CD4-positive, alpha-beta memory T cell (primary cell): ENCODE measurements at regions not wholly inside any gene's neighbourhood (a gene's known extent, or its start where the extent isn't known, plus 50 kb on each side); places are given as distances from the start of the nearest gene placed in this dataset.
"Not testable (repeated sequence)": the region's sequence is repeated elsewhere in the genome, so short reads cannot be mapped to it uniquely, and the experiment has no call there.

Source experiments
- CTCF ChIA-PET: fragments of 350-600 bp; sonication (Branson Sonifier 250); formaldehyde crosslinking; loops from one replicate; lab custom pipeline; 2021; ENCODE audit warnings: inconsistent platforms; ENCODE audit not compliant: partially characterized antibody; lab: Charles Lee
- POLR2A ChIA-PET: fragments of 350-600 bp; sonication (Branson Sonifier 250); formaldehyde crosslinking; loops from one replicate; lab custom pipeline; 2021; ENCODE audit not compliant: partially characterized antibody; lab: Charles Lee
- DNase-seq, 5 donors: peaks; one replicate each; pipeline versions ENCODE4 v3.0.0 to v3.0.0-alpha.2; 2020 to 2022; ENCODE audit warnings: mixed read lengths in 1 of 5
- H3K27ac ChIP-seq: one replicate; pipeline ENCODE4 v1.7.0; 2013; ENCODE audit warnings: low read depth, low read length
- H3K27me3 ChIP-seq: 2 replicates; pipeline ENCODE4 v1.7.0; 2013; ENCODE audit warnings: mild to moderate bottlenecking, low read length, moderate library complexity; ENCODE audit not compliant: insufficient read depth
- H3K36me3 ChIP-seq: 2 replicates; pipeline ENCODE4 v1.7.0; 2013; ENCODE audit warnings: mild to moderate bottlenecking, low read length, moderate library complexity; ENCODE audit not compliant: insufficient read depth
- H3K4me1 ChIP-seq: 2 replicates; pipeline ENCODE4 v1.7.0; 2013; ENCODE audit warnings: mild to moderate bottlenecking, low read length, moderate library complexity; ENCODE audit not compliant: insufficient read depth
- H3K4me3 ChIP-seq, 2 donors: one replicate each; pipeline ENCODE4 v1.7.0; 2013; ENCODE audit warnings: low read length in 2 of 2, mild to moderate bottlenecking in 1 of 2
- H3K9me3 ChIP-seq, 2 donors: one replicate each; pipeline ENCODE4 v1.7.0; 2013; ENCODE audit warnings: low read length in 2 of 2, control low read depth in 1 of 2; ENCODE audit not compliant: control insufficient read depth in 1 of 2
- H3K27ac Mint-ChIP-seq, 7 donors: one replicate each; pipeline ENCODE4 v1.8.0; 2020 to 2021; ENCODE audit warnings: mixed read lengths in 7 of 7, mild to moderate bottlenecking in 6 of 7, inconsistent platforms in 3 of 7, moderate library complexity in 3 of 7
- H3K27me3 Mint-ChIP-seq, 2 donors: one replicate each; pipeline ENCODE4 v1.8.0; 2020 to 2021; ENCODE audit warnings: mixed read lengths in 2 of 2
- H3K36me3 Mint-ChIP-seq, 2 donors: one replicate each; pipeline ENCODE4 v1.8.0; 2020 to 2021; ENCODE audit warnings: mixed read lengths in 2 of 2, inconsistent platforms in 1 of 2, mild to moderate bottlenecking in 1 of 2
- H3K4me1 Mint-ChIP-seq, 4 donors: one replicate each; pipeline ENCODE4 v1.8.0; 2020 to 2021; ENCODE audit warnings: mixed read lengths in 4 of 4, mild to moderate bottlenecking in 1 of 4
- H3K4me3 Mint-ChIP-seq, 8 donors: one replicate each; pipeline ENCODE4 v1.8.0; 2020 to 2021; ENCODE audit warnings: mixed read lengths in 8 of 8, mild to moderate bottlenecking in 7 of 8, moderate library complexity in 6 of 8, inconsistent platforms in 3 of 8
- H3K9me3 Mint-ChIP-seq, 8 donors: one replicate each; pipeline ENCODE4 v1.8.0; 2020 to 2021; ENCODE audit warnings: mixed read lengths in 8 of 8, mild to moderate bottlenecking in 5 of 8, inconsistent platforms in 3 of 8, moderate library complexity in 1 of 8
- intact Hi-C: fragments of 100-400 bp; cut with micrococcal nuclease; formaldehyde crosslinking; loops from one replicate; pipeline ENCODE4 v1.15.1; 2023

- Histone ChIP-seq H3K4me3 (no peak overlapping the region), H3K27me3 (no peaks in the 10 kb centered on the region), H3K36me3 (no peaks in the 10 kb centered on the region), H3K4me1 (no peaks in the 10 kb centered on the region), H3K9me3 (no peaks in the 10 kb centered on the region), H3K27ac (no peak overlapping the region)
- ChIA-PET POLR2A (no interaction called here), CTCF (no interaction called here)
- H3K36me3 Mint-ChIP-seq: no peaks in the 10 kb centered on the region
- H3K27ac Mint-ChIP-seq: no peak overlapping the region
- intact Hi-C loops: no loop called here
- H3K27me3 Mint-ChIP-seq: no peaks in the 10 kb centered on the region
- H3K4me1 Mint-ChIP-seq: no peaks in the 10 kb centered on the region
- H3K9me3 Mint-ChIP-seq: peaks cover 0 to 3% (median 0%) of the 10 kb centered on the region in 8 donors
- DNase-seq: no peak
- no peak overlapping the region for H3K4me3 Mint-ChIP-seq
Measured at GRCh38 chrX:121876305-121876704, 828.9 kb downstream of the GLUD2 start.

- H3K4me3 Mint-ChIP-seq, intact Hi-C loops, H3K27me3 Mint-ChIP-seq: not testable (repeated sequence)
Measured at GRCh38 chrX:121877337-121877736, 829.9 kb downstream of the GLUD2 start.

GRCh38 chrX:121886557-121886956 lies 839.1 kb downstream of the GLUD2 start:
- Mint-ChIP-seq H3K27me3 (no peaks in the 10 kb centered on the region), H3K4me1 (no peaks in the 10 kb centered on the region), H3K9me3 (peaks cover 0 to 3% (median 0%) of the 10 kb centered on the region in 8 donors), H3K4me3 (no peak overlapping the region), H3K36me3 (no peaks in the 10 kb centered on the region), H3K27ac (no peak overlapping the region)
- POLR2A ChIA-PET: no interaction called here
- Histone ChIP-seq H3K4me1 (no peaks in the 10 kb centered on the region), H3K27ac (no peak overlapping the region), H3K27me3 (no peaks in the 10 kb centered on the region), H3K36me3 (no peaks in the 10 kb centered on the region), H3K4me3 (no peak overlapping the region), H3K9me3 (no peaks in the 10 kb centered on the region)
- CTCF ChIA-PET: no interaction called here
- intact Hi-C loops: no loop called here
- no peak for DNase-seq

More at GRCh38 chrX:121877337-121877736, 829.9 kb downstream of the GLUD2 start:
- H3K9me3 ChIP-seq, H3K27me3 ChIP-seq, H3K4me1 Mint-ChIP-seq, H3K36me3 Mint-ChIP-seq, H3K36me3 ChIP-seq, POLR2A ChIA-PET, DNase-seq, H3K27ac Mint-ChIP-seq, CTCF ChIA-PET, H3K27ac ChIP-seq, H3K9me3 Mint-ChIP-seq, H3K4me3 ChIP-seq, H3K4me1 ChIP-seq: not testable (repeated sequence)

- Histone ChIP-seq H3K36me3 (no peaks in the 10 kb centered on the region), H3K27me3 (no peaks in the 10 kb centered on the region), H3K27ac (no peak overlapping the region), H3K9me3 (no peaks in the 10 kb centered on the region), H3K4me3 (no peak overlapping the region), H3K4me1 (no peaks in the 10 kb centered on the region)
- no peaks in the 10 kb centered on the region for H3K27me3 Mint-ChIP-seq
- intact Hi-C loops: no loop called here
- H3K4me1 Mint-ChIP-seq: no peaks in the 10 kb centered on the region
- H3K27ac Mint-ChIP-seq: no peak overlapping the region
- CTCF ChIA-PET: no interaction called here
- no peak for DNase-seq
- POLR2A ChIA-PET: no interaction called here
- no peak overlapping the region for H3K4me3 Mint-ChIP-seq
- no peaks in the 10 kb centered on the region for H3K36me3 Mint-ChIP-seq
- H3K9me3 Mint-ChIP-seq: no peaks in the 10 kb centered on the region
Measured at GRCh38 chrX:121894756-121895155, 847.3 kb downstream of the GLUD2 start.

- no peak overlapping the region for H3K27ac Mint-ChIP-seq
- no peaks in the 10 kb centered on the region for H3K4me1 Mint-ChIP-seq
- no peaks in the 10 kb centered on the region for H3K36me3 ChIP-seq
- no peak overlapping the region for H3K4me3 Mint-ChIP-seq
- H3K27me3 ChIP-seq: no peaks in the 10 kb centered on the region
- H3K9me3 ChIP-seq: no peaks in the 10 kb centered on the region
- H3K4me3 ChIP-seq: no peak overlapping the region
- H3K4me1 ChIP-seq: no peaks in the 10 kb centered on the region
- no peak overlapping the region for H3K27ac ChIP-seq
- intact Hi-C loops: no loop called here
- ChIA-PET CTCF (no interaction called here), POLR2A (no interaction called here)
- no peaks in the 10 kb centered on the region for H3K36me3 Mint-ChIP-seq
- H3K27me3 Mint-ChIP-seq: no peaks in the 10 kb centered on the region
- DNase-seq: no peak
- H3K9me3 Mint-ChIP-seq: no peaks in the 10 kb centered on the region
Measured at GRCh38 chrX:121902463-121902862, 855.1 kb downstream of the GLUD2 start.

- Mint-ChIP-seq H3K4me1 (no peaks in the 10 kb centered on the region), H3K4me3 (no peak overlapping the region), H3K27me3 (no peaks in the 10 kb centered on the region), H3K27ac (no peak overlapping the region), H3K36me3 (no peaks in the 10 kb centered on the region), H3K9me3 (no peaks in the 10 kb centered on the region)
- intact Hi-C loops: no loop called here
- H3K36me3 ChIP-seq: no peaks in the 10 kb centered on the region
- POLR2A ChIA-PET: no interaction called here
- no peaks in the 10 kb centered on the region for H3K27me3 ChIP-seq
- H3K9me3 ChIP-seq: no peaks in the 10 kb centered on the region
- no peak overlapping the region for H3K4me3 ChIP-seq
- H3K27ac ChIP-seq: no peak overlapping the region
- no peaks in the 10 kb centered on the region for H3K4me1 ChIP-seq
- CTCF ChIA-PET: no interaction called here
- no peak for DNase-seq
Measured at GRCh38 chrX:121903961-121904360, 856.6 kb downstream of the GLUD2 start.

GRCh38 chrX:121921258-121921657 lies 873.8 kb downstream of the GLUD2 start:
- Histone ChIP-seq H3K36me3 (no peaks in the 10 kb centered on the region), H3K27me3 (no peaks in the 10 kb centered on the region), H3K9me3 (no peaks in the 10 kb centered on the region), H3K27ac (no peak overlapping the region), H3K4me1 (no peaks in the 10 kb centered on the region), H3K4me3 (no peak overlapping the region)
- peaks cover 0 to 5% (median 0%) of the 10 kb centered on the region in 8 donors for H3K9me3 Mint-ChIP-seq
- H3K36me3 Mint-ChIP-seq: no peaks in the 10 kb centered on the region
- intact Hi-C loops: no loop called here
- no peaks in the 10 kb centered on the region for H3K27me3 Mint-ChIP-seq
- ChIA-PET POLR2A (no interaction called here), CTCF (no interaction called here)
- no peak overlapping the region for H3K27ac Mint-ChIP-seq
- H3K4me3 Mint-ChIP-seq: no peak overlapping the region
- no peaks in the 10 kb centered on the region for H3K4me1 Mint-ChIP-seq
- no peak for DNase-seq

- Mint-ChIP-seq H3K27me3 (no peaks in the 10 kb centered on the region), H3K9me3 (peaks cover 0 to 9% (median 0%) of the 10 kb centered on the region in 8 donors), H3K27ac (no peak overlapping the region), H3K4me3 (no peak overlapping the region), H3K4me1 (no peaks in the 10 kb centered on the region), H3K36me3 (no peaks in the 10 kb centered on the region)
- Histone ChIP-seq H3K9me3 (no peaks in the 10 kb centered on the region), H3K27me3 (no peaks in the 10 kb centered on the region), H3K4me1 (no peaks in the 10 kb centered on the region), H3K36me3 (no peaks in the 10 kb centered on the region), H3K27ac (no peak overlapping the region), H3K4me3 (no peak overlapping the region)
- POLR2A ChIA-PET: no interaction called here
- CTCF ChIA-PET: no interaction called here
- intact Hi-C loops: no loop called here
- DNase-seq: no peak
Measured at GRCh38 chrX:121931567-121931966, 884.2 kb downstream of the GLUD2 start.
